A549 (cell line): ENCODE measurements at regions not wholly inside any gene's neighbourhood (a gene's known extent, or its start where the extent isn't known, plus 50 kb on each side); places are given as distances from the start of the nearest gene placed in this dataset.

Experiments used
- BHLHE40 ChIP-seq: IDR thresholded peaks from 2 replicates; pipeline ENCODE4 v1.6.1; 2012; ENCODE audit warnings: low read depth, low read length, inconsistent platforms
- CHD2 ChIP-seq: fragments of 150-350 bp; IDR thresholded peaks from 2 replicates; pipeline ENCODE4 v1.6.1; 2014; ENCODE audit warnings: low read length; ENCODE audit not compliant: partially characterized antibody
- EP300 ChIP-seq, 2 experiments: fragments of >200 bp; sonication (Bioruptor Twin); formaldehyde crosslinking; IDR thresholded peaks; 2 replicates in 1 of 2; 3 replicates in 1 of 2; pipeline ENCODE4 v1.6.1; 2016 to 2017
- JUNB ChIP-seq: fragments of >200 bp; sonication (Bioruptor Twin); formaldehyde crosslinking; IDR thresholded peaks from 2 replicates; pipeline ENCODE4 v1.6.1; 2016
- KDM1A ChIP-seq: fragments of 200-600 bp; sonication (generic); IDR thresholded peaks from 2 replicates; pipeline ENCODE4 v1.6.1; 2016; ENCODE audit warnings: low read depth, mild to moderate bottlenecking
- MAFK ChIP-seq: fragments of 450-650 bp; IDR thresholded peaks from 2 replicates; pipeline ENCODE4 v1.6.1; 2014; ENCODE audit not compliant: partially characterized antibody
- NPAS2 ChIP-seq: fragments of 250-450 bp; sonication (Bioruptor Pico); IDR thresholded peaks from 2 replicates; pipeline ENCODE4 v1.8.0; 2022; ENCODE audit warnings: mild to moderate bottlenecking, moderate library complexity, borderline replicate concordance
- RAD21 ChIP-seq, 2 experiments: fragments of >200 bp in 1 of 2; sonication (Bioruptor Twin) in 1 of 2; formaldehyde crosslinking in 1 of 2; IDR thresholded peaks in 1 of 2; conservative IDR thresholded peaks in 1 of 2; 2 replicates in 1 of 2; 3 replicates in 1 of 2; pipeline ENCODE4 v1.6.1; 2012 to 2018; ENCODE audit warnings: inconsistent platforms in 1 of 2
- TF ChIP-seq, protein P1 (sequence below): fragments of >200 bp; sonication (Bioruptor Twin); formaldehyde crosslinking; IDR thresholded peaks from 3 replicates; pipeline ENCODE4 v1.5.1; 2016
- TF ChIP-seq, protein P2 (sequence below): fragments of 200-600 bp; sonication (generic); IDR thresholded peaks from 2 replicates; pipeline ENCODE4 v1.6.1; 2016; ENCODE audit warnings: antibody characterized with exemption, mild to moderate bottlenecking, moderate library complexity
- TF ChIP-seq, protein P3 (sequence below): fragments of >200 bp; sonication (Bioruptor Twin); formaldehyde crosslinking; IDR thresholded peaks from 3 replicates; pipeline ENCODE4 v1.6.1; 2016
- TF ChIP-seq, protein P4 (sequence below): IDR thresholded peaks from 2 replicates; pipeline ENCODE4 v1.6.1; 2012

DNA sequence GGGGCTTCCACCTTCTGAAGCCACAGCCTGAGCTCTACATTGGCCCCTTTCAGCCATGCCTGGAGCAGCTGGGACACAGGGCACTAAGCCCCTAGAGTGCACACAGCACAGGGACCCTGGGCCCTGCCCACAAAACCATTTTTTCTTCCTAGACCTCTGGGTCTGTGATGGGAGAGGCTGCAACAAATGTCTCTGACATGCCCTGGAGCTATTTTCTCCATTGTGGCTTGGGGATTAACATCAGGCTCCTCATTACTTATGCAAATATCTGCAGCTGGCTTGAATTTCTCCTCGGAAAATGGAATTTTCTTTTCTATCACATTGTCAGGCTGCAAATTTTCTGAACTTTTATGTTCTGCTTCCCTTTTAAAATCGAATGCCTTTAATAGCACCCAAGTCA is 795.7 kb downstream of the LTN1 start:
- no peak for TF ChIP-seq RAD21 (conservative IDR thresholded peaks at IDR 0.05 in 1 of 2, IDR thresholded peaks at IDR 0.05 in 1 of 2)
- TF ChIP-seq, protein P1, sequence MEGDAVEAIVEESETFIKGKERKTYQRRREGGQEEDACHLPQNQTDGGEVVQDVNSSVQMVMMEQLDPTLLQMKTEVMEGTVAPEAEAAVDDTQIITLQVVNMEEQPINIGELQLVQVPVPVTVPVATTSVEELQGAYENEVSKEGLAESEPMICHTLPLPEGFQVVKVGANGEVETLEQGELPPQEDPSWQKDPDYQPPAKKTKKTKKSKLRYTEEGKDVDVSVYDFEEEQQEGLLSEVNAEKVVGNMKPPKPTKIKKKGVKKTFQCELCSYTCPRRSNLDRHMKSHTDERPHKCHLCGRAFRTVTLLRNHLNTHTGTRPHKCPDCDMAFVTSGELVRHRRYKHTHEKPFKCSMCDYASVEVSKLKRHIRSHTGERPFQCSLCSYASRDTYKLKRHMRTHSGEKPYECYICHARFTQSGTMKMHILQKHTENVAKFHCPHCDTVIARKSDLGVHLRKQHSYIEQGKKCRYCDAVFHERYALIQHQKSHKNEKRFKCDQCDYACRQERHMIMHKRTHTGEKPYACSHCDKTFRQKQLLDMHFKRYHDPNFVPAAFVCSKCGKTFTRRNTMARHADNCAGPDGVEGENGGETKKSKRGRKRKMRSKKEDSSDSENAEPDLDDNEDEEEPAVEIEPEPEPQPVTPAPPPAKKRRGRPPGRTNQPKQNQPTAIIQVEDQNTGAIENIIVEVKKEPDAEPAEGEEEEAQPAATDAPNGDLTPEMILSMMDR = no peak
- no peak for TF ChIP-seq JUNB
- TF ChIP-seq, protein P2, sequence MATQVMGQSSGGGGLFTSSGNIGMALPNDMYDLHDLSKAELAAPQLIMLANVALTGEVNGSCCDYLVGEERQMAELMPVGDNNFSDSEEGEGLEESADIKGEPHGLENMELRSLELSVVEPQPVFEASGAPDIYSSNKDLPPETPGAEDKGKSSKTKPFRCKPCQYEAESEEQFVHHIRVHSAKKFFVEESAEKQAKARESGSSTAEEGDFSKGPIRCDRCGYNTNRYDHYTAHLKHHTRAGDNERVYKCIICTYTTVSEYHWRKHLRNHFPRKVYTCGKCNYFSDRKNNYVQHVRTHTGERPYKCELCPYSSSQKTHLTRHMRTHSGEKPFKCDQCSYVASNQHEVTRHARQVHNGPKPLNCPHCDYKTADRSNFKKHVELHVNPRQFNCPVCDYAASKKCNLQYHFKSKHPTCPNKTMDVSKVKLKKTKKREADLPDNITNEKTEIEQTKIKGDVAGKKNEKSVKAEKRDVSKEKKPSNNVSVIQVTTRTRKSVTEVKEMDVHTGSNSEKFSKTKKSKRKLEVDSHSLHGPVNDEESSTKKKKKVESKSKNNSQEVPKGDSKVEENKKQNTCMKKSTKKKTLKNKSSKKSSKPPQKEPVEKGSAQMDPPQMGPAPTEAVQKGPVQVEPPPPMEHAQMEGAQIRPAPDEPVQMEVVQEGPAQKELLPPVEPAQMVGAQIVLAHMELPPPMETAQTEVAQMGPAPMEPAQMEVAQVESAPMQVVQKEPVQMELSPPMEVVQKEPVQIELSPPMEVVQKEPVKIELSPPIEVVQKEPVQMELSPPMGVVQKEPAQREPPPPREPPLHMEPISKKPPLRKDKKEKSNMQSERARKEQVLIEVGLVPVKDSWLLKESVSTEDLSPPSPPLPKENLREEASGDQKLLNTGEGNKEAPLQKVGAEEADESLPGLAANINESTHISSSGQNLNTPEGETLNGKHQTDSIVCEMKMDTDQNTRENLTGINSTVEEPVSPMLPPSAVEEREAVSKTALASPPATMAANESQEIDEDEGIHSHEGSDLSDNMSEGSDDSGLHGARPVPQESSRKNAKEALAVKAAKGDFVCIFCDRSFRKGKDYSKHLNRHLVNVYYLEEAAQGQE = no peak
- TF ChIP-seq NPAS2 = no peak
- TF ChIP-seq, protein P3, sequence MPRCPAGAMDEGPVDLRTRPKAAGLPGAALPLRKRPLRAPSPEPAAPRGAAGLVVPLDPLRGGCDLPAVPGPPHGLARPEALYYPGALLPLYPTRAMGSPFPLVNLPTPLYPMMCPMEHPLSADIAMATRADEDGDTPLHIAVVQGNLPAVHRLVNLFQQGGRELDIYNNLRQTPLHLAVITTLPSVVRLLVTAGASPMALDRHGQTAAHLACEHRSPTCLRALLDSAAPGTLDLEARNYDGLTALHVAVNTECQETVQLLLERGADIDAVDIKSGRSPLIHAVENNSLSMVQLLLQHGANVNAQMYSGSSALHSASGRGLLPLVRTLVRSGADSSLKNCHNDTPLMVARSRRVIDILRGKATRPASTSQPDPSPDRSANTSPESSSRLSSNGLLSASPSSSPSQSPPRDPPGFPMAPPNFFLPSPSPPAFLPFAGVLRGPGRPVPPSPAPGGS = no peak
- TF ChIP-seq MAFK = no peak
- no peak for TF ChIP-seq KDM1A
- no peak for TF ChIP-seq EP300 (IDR thresholded peaks at IDR 0.05)
- TF ChIP-seq BHLHE40 = no peak
- no peak for TF ChIP-seq CHD2
- TF ChIP-seq, protein P4, sequence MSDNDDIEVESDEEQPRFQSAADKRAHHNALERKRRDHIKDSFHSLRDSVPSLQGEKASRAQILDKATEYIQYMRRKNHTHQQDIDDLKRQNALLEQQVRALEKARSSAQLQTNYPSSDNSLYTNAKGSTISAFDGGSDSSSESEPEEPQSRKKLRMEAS = no peak
